ENCODE measurements at regions not wholly inside any gene's neighbourhood (a gene's known extent, or its start where the extent isn't known, plus 50 kb on each side); places are given as distances from the start of the nearest gene placed in this dataset.

DNA sequence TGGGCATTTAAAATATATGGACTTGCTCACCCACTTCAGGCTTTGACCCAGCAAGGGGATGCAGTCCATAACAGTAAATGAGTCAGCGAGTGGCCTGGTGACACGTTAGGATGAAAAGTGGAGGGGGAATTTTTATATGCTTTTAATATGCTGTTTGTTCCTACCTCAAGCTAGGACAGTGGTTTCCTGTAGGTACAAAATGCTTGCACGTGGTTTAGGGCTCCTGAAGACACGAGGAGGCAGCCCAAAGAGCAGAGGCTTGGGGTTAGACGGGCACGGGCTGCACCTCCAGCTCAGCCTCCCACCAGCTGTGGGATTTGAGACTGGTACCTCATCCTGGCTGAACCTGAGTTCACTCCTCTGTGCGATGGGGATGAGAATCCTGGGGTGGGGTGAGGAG is 306.2 kb upstream of the CXCR4 start:
- TF ChIP-seq, protein P1, sequence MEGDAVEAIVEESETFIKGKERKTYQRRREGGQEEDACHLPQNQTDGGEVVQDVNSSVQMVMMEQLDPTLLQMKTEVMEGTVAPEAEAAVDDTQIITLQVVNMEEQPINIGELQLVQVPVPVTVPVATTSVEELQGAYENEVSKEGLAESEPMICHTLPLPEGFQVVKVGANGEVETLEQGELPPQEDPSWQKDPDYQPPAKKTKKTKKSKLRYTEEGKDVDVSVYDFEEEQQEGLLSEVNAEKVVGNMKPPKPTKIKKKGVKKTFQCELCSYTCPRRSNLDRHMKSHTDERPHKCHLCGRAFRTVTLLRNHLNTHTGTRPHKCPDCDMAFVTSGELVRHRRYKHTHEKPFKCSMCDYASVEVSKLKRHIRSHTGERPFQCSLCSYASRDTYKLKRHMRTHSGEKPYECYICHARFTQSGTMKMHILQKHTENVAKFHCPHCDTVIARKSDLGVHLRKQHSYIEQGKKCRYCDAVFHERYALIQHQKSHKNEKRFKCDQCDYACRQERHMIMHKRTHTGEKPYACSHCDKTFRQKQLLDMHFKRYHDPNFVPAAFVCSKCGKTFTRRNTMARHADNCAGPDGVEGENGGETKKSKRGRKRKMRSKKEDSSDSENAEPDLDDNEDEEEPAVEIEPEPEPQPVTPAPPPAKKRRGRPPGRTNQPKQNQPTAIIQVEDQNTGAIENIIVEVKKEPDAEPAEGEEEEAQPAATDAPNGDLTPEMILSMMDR (IDR thresholded peaks at IDR 0.05; ENCODE audit: low read depth, low read length), result no peak
- no peak overlapping the region for H3K4me3 ChIP-seq (ENCODE audit: low read depth, low read length)
- in situ Hi-C loops (cut with HindIII; ENCODE audit: low sequenced_read_pairs), result no loop called here
- DNase-seq (ENCODE audit: low read depth, low spot score), result no peak

DNA sequence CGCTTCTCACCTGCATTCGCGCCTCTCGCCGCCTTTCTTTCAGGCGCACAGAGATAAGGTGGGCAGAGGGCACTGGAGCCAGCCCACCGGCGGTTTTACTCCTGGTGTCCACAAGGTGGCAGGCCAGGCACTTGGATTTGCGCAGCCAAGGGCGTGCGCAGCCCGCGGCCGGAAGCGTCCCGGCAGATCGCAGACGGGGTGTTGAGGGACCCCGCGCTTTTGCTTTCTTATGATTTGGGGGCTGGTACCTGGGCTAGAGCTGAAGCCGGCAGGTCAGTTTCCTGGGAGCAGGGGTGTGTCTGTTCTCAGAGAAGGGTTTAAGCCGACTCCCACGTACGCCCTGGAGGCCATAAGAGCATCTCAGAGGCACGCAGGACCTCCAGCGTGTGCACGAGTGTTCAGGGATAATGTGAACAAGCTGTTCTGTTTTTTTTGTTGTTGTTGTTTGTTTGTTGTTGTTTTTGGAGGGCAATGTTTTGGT is 305.6 kb upstream of the CXCR4 start:
- peak overlapping the region; percentile 39 for H3K4me3 ChIP-seq (ENCODE audit: low read depth, low read length)
- DNase-seq (ENCODE audit: low read depth, low spot score), result peak; percentile 47
- TF ChIP-seq, protein P1 (IDR thresholded peaks at IDR 0.05; ENCODE audit: low read depth, low read length), result peak; percentile 86
- in situ Hi-C loops (cut with HindIII; ENCODE audit: low sequenced_read_pairs), result no loop called here

DNA sequence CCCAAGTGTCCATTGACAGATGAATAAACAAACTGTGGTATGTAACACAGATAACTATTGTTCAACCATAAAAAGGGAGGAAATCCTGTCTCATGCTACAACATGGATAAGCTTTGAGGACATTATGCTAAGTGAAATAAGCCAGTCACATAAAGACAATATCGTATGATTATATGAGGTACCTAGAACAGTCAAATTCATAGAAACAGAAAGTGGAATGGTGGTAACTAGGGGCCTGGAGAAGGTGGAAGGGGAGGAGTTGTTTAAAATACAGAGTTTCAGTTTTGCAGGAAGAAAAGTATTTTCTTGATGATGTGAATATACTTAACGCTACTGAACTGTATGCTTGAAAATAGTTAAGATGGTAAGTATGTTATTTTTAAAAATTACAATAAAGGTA is 304.6 kb upstream of the CXCR4 start:
- in situ Hi-C loops (cut with HindIII; ENCODE audit: low sequenced_read_pairs), result no loop called here
- TF ChIP-seq, protein P1 (IDR thresholded peaks at IDR 0.05; ENCODE audit: low read depth, low read length), result no peak
- no peak overlapping the region for H3K4me3 ChIP-seq (ENCODE audit: low read depth, low read length)
- DNase-seq (ENCODE audit: low read depth, low spot score), result no peak

DNA sequence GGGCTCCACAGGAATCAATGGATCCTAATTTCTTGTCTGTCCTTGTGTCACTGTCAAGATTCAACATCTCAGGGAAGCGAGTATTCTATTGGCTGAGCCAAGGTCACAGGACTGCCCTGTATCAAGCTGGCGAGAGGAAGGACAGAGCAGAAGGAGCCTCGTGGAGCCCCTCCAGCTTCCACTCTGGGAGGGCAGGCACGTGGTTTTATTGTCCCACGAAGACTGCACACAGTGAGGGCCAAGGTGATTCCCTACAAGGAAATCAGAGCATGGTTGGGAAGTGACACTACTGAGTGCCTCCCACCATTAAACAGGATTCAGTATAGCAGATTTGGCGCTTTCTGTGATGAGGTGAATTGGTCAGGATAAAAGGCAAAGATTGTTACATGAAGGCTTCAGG is 302.4 kb upstream of the CXCR4 start:
- DNase-seq (ENCODE audit: low read depth, low spot score), result no peak
- in situ Hi-C loops (cut with HindIII; ENCODE audit: low sequenced_read_pairs), result no loop called here
- TF ChIP-seq, protein P1 (IDR thresholded peaks at IDR 0.05; ENCODE audit: low read depth, low read length), result no peak
- H3K4me3 ChIP-seq (ENCODE audit: low read depth, low read length), result no peak overlapping the region

DNA sequence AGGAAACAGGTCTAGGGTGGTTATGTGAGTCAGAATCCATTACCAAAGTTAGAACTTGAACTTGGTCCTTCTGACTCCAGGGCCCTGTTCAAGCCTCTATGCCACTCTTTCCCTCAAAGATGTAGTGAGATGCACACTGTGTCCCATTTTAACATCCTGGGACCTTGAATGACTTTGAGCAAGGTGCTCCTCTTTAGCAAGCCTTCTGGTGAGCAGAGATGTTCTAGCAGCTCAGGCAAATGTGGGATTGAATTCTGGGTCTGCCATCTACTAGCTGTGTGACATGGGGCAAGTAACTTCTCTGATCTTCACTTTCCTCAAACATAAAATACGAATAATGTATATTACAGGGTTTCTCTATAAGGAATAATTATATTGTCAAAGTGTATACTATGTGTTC is 294.0 kb upstream of the CXCR4 start:
- in situ Hi-C loops (cut with HindIII; ENCODE audit: low sequenced_read_pairs), result no loop called here
- no peak overlapping the region for H3K4me3 ChIP-seq (ENCODE audit: low read depth, low read length)
- TF ChIP-seq, protein P1 (IDR thresholded peaks at IDR 0.05; ENCODE audit: low read depth, low read length), result no peak
- DNase-seq (ENCODE audit: low read depth, low spot score), result no peak

DNA sequence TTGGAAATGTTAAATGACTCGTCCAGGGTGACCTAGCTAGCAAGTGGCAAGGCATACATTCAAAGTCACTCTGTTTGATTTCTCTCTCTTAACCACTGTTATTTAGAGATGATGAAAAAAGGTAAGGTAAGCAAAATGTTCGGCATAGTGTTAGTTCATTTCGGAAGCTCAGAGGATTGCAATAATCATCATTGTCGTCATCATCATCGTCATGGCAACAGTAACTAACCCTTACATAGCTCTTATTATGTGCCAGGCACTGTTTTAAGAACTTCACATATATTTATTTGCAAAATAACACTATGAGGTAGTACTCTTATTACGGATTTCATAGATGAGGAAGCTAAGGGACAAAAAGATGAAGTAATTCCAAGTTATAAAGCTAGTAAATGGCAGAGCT is 292.7 kb upstream of the CXCR4 start:
- DNase-seq (ENCODE audit: low read depth, low spot score), result no peak
- TF ChIP-seq, protein P1 (IDR thresholded peaks at IDR 0.05; ENCODE audit: low read depth, low read length), result no peak
- in situ Hi-C loops (cut with HindIII; ENCODE audit: low sequenced_read_pairs), result no loop called here
- no peak overlapping the region for H3K4me3 ChIP-seq (ENCODE audit: low read depth, low read length)

DNA sequence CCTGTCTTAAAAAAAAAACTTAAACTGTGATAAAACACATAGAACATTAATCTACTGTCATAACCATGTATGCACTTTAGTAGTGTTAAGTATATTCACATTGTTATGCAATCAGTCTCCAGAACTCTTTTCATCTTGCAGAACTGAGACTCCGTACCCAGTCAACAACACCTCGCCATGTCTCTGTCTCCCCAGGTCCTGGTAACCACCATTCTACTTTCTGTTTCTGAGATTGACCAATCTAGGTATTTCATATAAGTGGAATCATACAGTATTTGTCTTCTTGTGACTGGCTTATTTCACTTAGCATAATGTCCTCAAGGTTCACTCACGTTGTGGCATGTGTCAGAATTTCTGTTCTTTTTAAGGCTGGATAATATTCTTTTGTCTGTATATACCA is 290.8 kb upstream of the CXCR4 start:
- H3K4me3 ChIP-seq (ENCODE audit: low read depth, low read length), result no peak overlapping the region

More for the DNA sequence above, 290.8 kb upstream of the CXCR4 start:
- no peak for DNase-seq (ENCODE audit: low read depth, low spot score)
- in situ Hi-C loops (cut with HindIII; ENCODE audit: low sequenced_read_pairs), result no loop called here
- TF ChIP-seq, protein P1 (IDR thresholded peaks at IDR 0.05; ENCODE audit: low read depth, low read length), result no peak

Measured in astrocyte of the spinal cord (primary cell).